Left ventricle myocardium inferior (tissue), 1 donor: ENCODE measurements at regions not wholly inside any gene's neighbourhood (a gene's known extent, or its start where the extent isn't known, plus 50 kb on each side); places are given as distances from the start of the nearest gene placed in this dataset.
"Not testable (repeated sequence)": the region's sequence is repeated elsewhere in the genome, so short reads cannot be mapped to it uniquely, and the experiment has no call there.

Experiments used
- DNase-seq: peaks from one replicate; pipeline ENCODE4 v3.0.0-alpha.2; 2020
- H3K27ac ChIP-seq: fragments of 200-600 bp; replicated peaks from 2 replicates; pipeline ENCODE4 v1.8.0; 2021
- H3K27me3 ChIP-seq: fragments of 200-600 bp; 2 replicates; pipeline ENCODE4 v1.8.0; 2021; ENCODE audit warnings: low read depth
- H3K36me3 ChIP-seq: fragments of 200-600 bp; 2 replicates; pipeline ENCODE4 v1.8.0; 2021
- H3K4me1 ChIP-seq: fragments of 200-600 bp; 2 replicates; pipeline ENCODE4 v1.8.0; 2021
- H3K4me3 ChIP-seq: fragments of 200-600 bp; 2 replicates; pipeline ENCODE4 v1.8.0; 2021; ENCODE audit warnings: mild to moderate bottlenecking, moderate library complexity
- H3K9me3 ChIP-seq: fragments of 200-600 bp; replicated peaks from 2 replicates; pipeline ENCODE4 v1.8.0; 2021
- CTCF ChIP-seq: fragments of 200-600 bp; IDR thresholded peaks from 2 replicates; pipeline ENCODE4 v1.8.0; 2021; ENCODE audit warnings: antibody characterized with exemption, mild to moderate bottlenecking, borderline replicate concordance
- intact Hi-C: fragments of 100-400 bp; cut with micrococcal nuclease; formaldehyde crosslinking; loops from one replicate; pipeline ENCODE4 v1.11.0; 2022
- donor health status: DM: no; HTN: yes; CAD: no; lungs with severe emphysema.

GRCh38 chr16:87152221-87152755, 164.9 kb downstream of the C16orf95 start:
- intact Hi-C loops = no loop called here
- Histone ChIP-seq H3K4me3 (no peak overlapping the region), H3K36me3 (no peaks in the 10 kb centered on the region), H3K9me3 (peaks cover 14% of the 10 kb centered on the region), H3K27ac (no peak overlapping the region), H3K4me1 (no peaks in the 10 kb centered on the region), H3K27me3 (peaks cover 53% of the 10 kb centered on the region)
- TF ChIP-seq CTCF = no peak
- no peak for DNase-seq

DNA sequence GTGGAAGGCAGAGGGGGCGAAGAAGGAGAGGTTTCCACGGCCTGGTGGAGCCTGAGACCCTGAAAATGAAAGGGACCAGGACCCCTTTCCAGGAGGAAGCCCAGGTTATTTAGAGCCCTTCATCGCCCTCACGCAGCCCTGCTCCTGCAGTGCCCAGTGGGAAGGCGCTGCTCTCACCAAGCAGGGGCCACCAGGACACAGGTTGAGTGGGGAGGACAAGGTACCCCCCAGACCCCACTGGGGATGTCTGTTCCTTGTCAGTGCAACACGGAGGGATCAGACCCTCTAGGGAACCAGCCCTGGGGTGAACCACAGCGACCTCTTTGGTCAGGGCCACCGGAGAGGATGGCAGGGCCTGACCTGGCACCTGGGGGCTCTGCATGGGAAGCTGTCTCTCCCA, 163.9 kb downstream of the C16orf95 start:
- intact Hi-C loops = no loop called here
- H3K4me3 ChIP-seq = no peak overlapping the region
- peaks cover 58% of the 10 kb centered on the region for H3K27me3 ChIP-seq
- no peak overlapping the region for H3K27ac ChIP-seq
- no peak for TF ChIP-seq CTCF
- peaks cover 14% of the 10 kb centered on the region for H3K9me3 ChIP-seq
- H3K36me3 ChIP-seq = no peaks in the 10 kb centered on the region
- H3K4me1 ChIP-seq = no peaks in the 10 kb centered on the region
- no peak for DNase-seq

GRCh38 chr16:87155315-87155714, 161.9 kb downstream of the C16orf95 start:
- H3K4me1 ChIP-seq, H3K4me3 ChIP-seq, H3K9me3 ChIP-seq, H3K36me3 ChIP-seq, DNase-seq, intact Hi-C loops, H3K27ac ChIP-seq: not testable (repeated sequence)
- peaks cover 63% of the 10 kb centered on the region for H3K27me3 ChIP-seq

GRCh38 chr16:87156195-87156594, 161.0 kb downstream of the C16orf95 start:
- Histone ChIP-seq H3K36me3 (no peaks in the 10 kb centered on the region), H3K27ac (no peak overlapping the region), H3K4me3 (no peak overlapping the region), H3K27me3 (peaks cover 65% of the 10 kb centered on the region), H3K9me3 (no peaks in the 10 kb centered on the region), H3K4me1 (no peaks in the 10 kb centered on the region)
- intact Hi-C loops = no loop called here
- TF ChIP-seq CTCF = no peak
- no peak for DNase-seq

- no peaks in the 10 kb centered on the region for H3K4me1 ChIP-seq
- no peak overlapping the region for H3K27ac ChIP-seq
- DNase-seq = no peak
- no peak overlapping the region for H3K4me3 ChIP-seq
- no peak for TF ChIP-seq CTCF
- no peaks in the 10 kb centered on the region for H3K9me3 ChIP-seq
- H3K27me3 ChIP-seq = peaks cover 68% of the 10 kb centered on the region
- intact Hi-C loops = no loop called here
- H3K36me3 ChIP-seq = no peaks in the 10 kb centered on the region
Observed at GRCh38 chr16:87160234-87160636, 157.0 kb downstream of the C16orf95 start.

DNA sequence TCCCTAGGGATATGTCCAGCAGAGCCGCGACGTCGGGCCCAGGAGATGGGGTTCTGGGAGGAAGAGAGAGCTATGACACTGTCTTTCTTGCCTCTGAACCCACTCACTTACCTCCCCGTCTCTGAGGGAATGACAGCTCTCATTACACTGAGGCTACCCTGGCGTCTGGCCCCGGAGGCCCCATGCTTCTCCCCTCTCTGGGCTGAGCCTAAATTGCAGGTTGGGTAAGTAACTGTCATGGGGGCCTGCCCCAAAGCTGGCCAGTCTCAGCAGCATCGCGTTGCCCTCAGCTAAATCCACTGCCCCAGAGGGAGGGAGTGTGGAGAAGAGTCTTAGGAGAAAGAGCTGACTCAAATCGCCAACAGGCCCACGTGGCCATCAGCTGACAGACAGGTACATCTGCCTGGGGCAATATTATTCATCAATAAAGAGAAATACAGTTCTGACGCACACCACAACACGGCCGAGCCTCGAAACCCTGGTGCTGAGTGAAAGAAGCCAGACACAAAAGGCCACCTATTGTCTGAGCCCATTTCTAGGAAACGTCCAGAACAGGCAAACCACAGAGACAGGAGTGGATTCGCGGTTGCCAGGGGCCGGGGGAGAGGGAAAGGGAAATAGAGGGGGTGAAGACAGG, 156.4 kb downstream of the C16orf95 start:
- DNase-seq = no peak
- Histone ChIP-seq H3K36me3 (no peaks in the 10 kb centered on the region), H3K27me3 (peaks cover 63% of the 10 kb centered on the region), H3K27ac (no peak overlapping the region), H3K9me3 (no peaks in the 10 kb centered on the region), H3K4me3 (no peak overlapping the region), H3K4me1 (no peaks in the 10 kb centered on the region)
- TF ChIP-seq CTCF = no peak
- intact Hi-C loops = no loop called here

DNA sequence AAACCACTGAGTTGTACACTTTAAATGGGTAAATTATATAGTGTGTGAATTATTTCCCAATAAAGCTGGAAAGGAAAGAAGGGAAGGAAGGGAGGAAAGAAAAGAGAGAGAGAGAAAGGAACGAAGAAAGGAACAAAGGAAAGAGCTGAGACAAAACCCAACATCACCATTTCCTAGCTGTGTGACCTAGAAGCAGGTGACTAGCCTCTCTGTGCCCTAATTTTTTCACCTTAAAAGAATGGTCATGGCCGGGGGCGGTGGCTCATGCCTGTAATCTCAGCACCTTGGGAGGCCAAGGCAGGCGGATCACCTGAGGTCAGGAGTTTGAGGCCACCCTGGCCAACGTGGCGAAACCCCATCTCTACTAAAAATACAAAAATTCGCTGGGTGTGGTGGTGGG, 155.8 kb downstream of the C16orf95 start:
- H3K4me3 ChIP-seq, H3K9me3 ChIP-seq, intact Hi-C loops, H3K4me1 ChIP-seq, H3K36me3 ChIP-seq, H3K27ac ChIP-seq, DNase-seq: not testable (repeated sequence)
- peaks cover 58% of the 10 kb centered on the region for H3K27me3 ChIP-seq
